ENCODE measurements at regions not wholly inside any gene's neighbourhood (a gene's known extent, or its start where the extent isn't known, plus 50 kb on each side); places are given as distances from the start of the nearest gene placed in this dataset.
"Not testable (repeated sequence)": the region's sequence is repeated elsewhere in the genome, so short reads cannot be mapped to it uniquely, and the experiment has no call there.

DNA sequence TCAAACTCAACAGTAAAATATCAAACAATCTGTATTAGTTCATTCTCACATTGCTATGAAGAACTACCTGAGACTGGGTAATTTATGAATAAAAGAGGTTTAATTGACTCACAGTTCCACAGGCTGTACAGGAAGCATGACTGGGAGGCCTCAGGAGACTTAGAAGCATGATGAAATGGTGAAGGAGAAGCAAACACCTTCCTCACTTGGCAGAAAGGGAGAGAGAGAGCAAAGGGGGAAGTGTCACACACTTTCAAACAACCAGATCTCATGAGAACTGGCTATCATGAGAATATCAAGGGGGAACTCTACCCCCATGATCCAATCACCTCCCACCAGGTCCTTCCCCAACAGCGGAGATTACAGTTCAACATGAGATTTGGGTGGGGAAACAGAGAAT is 198.5 kb upstream of the CRIM1 start:
- DNase-seq = not testable (repeated sequence)

DNA sequence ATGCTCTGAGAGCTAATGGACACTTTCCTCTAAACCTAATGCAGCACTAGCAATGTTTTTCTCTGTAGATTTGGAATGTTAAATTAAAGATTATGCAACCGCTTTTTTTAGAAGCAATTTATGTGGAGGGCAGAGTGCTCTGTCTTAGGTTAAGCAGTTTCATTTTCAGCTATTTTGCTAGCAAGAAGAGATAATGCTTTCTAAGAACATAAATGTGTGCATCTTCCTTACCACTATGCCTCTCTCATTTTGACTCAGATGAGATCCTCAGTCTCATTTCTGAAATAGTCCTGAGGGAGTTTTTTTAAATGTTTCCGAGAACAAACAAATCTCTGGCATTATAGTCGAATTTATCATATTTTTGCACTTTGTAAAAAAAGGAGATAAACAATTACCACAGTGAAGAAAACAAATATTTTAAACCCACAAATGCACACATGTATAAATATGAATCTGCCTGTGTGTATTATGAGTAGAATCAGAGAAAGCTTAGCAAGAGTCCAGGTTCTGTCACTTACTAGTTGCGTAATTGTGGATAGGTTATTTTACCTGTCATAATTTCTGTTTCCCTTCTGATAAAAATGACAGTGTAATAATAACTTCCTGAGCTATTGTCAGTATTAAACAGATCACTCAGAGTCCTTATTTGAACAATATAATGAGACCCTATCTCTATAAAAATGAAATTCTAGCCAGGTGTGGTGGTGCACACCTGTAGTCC is 207.7 kb upstream of the CRIM1 start:
- no peak for DNase-seq

DNA sequence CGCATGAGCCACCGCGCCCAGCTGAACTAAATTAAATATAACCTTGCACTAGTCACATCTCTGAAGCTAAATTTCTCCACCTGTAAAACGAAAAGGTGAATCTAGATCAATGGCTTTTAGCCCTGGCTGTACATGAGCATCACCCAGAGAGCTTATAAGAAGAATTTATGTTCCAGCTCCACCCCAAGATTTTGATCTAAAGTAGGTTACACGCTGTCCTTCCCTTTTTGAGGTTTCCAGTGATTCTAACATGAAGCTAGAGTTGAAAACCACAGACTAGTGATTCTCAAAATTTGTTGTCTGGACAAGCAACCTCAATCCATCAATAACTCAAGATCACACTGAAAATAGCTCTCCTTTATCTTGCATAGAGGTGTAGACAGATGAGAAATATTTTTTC is 208.8 kb upstream of the CRIM1 start:
- no peak for DNase-seq

DNA sequence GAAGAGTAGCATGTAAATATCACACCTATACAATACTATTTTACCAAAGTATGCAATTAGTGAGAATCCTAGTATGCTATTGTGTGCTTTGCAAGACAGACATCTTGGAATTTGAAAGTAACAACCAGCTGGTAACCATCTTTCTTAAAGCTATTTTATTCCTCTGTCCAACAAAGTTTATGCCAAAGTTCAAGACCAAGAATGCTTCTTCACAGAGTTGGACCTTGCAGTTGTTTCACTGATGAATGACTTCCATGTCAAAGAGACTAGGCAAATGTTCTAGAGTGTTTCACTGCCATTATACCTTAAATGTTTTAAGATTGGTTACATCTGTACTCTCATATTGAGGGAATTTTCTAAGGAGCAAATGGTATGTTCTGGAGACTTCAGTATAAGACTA is 215.2 kb upstream of the CRIM1 start:
- DNase-seq = no peak

DNA sequence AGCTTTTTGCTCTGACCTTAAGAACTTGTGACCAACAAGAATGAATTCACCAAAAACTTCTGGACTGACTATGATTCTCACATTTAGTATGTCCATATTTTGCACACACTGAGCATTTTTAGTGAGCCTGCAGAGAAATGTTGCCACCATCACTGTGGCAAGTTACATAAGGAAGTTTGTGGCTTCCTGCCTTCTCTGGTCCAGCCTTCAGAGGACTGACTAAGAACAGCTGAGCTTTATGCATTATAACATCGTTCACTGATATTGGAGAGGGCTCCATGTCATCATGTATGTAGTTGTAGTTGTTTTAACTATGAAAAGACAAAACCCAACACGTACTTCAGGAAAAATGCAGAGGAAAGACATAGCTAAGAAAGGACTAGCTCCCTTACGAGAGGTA is 218.0 kb upstream of the CRIM1 start:
- no peak for DNase-seq

DNA sequence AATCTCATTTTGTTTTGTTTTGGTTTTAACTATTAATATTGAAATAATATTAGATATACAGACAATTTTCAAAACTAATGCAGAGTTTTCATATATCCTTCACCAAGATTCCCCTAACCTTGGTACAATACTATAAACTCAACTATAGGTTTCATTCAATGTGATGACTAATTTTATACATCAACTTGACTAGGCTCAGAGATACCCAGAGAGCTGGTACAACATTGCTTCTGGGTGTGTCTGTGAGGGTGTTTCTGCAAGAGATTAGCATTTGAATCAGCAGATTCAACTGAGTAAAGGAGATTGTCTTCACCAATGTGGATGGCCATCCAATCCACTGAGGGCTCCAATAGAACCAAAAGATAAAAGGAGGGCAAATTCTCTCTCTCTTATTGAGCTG is 221.3 kb upstream of the CRIM1 start:
- DNase-seq = no peak

DNA sequence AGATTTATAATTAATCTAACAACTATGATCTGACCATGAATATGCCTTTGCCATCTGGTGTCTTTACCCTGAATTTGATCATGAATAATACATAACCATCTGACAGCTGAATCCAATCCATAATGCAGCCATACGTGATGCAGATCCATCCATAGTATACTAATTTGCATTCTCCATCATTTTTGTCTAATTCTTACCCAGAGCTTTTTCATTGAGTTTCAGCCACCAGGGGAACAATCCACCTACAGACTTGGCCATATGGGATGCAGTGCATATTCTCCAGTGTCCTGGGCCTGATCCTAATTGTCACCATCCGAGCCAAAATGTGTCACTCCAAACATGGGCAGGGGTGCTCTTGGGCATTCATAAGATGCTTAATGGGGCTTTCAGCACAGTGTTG is 227.2 kb upstream of the CRIM1 start:
- no peak for DNase-seq

DNA sequence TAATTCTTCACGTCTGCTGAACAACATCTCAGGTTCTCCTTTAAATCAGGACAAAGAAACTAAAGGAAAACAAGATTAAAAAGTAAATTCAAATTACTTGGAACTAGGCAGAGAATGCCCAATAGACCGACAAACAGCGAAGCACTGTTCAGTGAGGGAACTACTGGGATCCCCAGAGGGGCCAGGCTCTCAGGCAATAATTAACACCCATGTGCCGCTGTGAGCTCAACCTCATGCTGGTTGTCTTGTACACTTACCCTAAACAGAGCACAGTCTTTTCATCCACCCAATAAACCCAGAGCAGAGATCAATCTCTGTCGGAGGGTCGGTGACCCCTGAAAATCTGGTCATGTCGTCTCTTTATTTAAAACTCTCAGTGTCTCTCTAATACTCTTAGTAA is 229.9 kb upstream of the CRIM1 start:
- DNase-seq = no peak

DNA sequence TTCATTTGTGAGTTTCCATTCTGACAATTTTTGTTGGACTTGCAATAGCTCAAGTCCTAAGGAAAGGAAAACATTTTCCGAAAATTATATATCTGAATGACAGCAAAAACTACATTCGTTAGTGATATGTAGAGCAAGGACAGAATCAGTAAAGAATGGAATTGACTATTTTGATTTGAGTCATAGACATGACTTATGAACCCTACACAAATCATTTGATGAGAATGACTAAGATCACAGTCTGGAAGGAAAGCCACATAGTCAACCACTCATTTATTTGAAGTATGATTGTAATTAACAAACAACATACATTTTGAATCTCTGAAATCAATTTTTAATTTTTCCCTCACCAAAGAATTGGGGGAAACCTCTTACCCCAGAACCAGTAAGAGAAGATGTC is 231.6 kb upstream of the CRIM1 start:
- no peak for DNase-seq

DNA sequence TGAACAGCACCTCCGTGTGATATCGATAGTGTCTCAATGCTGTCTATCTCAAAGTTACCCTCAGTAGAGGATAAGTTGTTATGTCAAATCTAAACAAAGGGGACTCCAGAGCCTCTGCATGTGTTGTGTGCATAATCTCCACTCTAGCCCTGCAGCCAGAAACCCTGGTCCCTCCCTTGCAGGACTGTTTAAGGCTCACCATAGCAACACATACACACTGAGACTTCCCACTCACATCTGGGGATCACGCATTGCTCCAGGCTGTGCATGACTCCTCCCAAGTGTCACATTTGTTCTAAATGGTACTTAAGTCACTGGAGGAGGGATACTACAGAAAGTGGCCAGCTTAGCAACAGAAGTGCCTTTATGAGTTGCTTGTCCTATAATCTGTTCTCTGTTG is 258.6 kb upstream of the CRIM1 start:
- no peak for DNase-seq

DNA sequence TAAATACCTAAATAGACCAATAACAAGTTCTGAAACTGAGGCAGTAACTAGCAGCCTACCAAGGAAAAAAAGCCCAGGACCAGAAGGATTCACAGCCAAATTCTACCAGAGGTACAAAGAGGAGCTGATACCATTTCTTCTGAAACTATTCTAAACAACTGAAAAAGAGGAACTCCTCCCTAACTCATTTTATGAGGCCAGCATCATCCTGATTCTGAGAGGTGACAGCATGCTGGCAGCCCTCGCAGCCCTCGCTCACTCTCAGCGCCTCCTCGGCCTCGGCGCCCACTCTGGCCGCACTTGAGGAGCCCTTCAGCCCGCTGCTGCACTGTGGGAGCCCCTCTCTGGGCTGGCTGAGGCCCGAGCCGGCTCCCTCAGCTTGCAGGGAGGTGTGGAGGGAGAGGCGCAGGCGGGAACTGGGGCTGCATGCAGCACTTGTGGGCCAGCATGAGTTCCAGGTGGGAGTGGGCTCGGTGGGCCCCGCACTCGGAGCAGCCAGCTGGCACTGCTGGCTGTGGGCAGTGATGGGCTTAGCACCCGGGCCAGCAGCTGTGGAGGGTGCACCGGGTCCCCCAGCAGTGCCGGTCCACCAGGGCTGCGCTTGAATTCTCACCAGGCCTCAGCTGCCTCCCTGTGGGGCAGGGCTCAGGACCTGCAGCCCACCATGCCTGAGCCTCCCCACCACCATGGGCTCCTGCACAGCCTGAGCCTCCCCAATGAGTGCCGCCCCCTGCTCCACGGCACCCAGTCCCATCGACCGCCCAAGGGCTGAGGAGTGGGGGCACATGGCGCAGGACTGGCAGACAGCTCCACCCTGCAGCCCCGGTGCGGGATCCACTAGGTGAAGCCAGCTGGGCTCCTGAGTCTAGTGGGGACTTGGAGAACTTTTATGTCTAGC is 263.5 kb upstream of the CRIM1 start:
- not testable (repeated sequence) for DNase-seq

DNA sequence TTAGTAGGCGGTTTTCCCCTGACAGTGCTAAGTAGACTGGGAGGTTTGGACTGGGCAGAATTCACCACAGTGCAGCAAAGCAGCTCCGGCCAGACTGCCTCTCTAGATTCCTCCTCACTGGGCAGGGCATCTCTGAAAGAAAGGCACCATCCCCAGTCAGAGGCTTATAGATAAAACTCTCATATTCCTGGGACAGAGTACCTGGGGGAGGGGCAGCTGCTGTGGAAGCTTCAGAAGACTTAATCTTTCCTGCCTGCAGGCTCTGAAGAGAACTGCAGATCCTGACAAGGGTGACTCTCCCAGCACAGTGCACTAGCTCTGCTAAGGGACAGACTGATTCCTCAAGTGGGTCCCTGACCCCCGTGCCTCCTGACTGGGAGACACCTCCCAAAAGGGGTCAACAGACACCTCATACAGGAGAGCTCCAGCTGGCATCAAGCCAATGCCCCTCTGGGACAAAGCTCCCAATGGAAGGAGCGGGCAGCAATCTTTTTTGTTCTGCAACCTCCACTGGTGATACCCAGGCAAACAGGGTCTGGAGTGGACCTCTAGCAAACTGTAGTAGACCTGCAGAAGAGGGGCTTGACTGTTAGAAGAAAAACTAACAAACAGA is 266.8 kb upstream of the CRIM1 start:
- no peak for DNase-seq

DNA sequence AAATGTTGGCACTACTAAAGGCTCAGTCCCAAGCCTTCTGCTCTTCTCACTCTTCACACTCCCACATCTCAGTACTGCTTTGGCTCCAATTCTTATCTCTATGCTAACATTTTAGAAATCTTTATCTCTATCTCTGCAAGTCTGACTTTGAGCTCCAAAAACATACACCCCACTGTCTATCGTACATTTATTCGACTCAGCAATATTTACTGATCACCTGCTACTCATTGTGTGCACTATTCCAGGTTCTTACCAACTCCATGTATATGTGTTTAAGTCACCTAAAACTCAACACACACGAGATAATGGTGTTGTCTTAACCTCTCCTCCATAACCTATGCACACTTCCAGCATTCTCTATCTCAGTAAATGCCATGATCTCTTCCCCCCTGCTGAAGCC is 268.2 kb upstream of the CRIM1 start:
- no peak for DNase-seq

DNA sequence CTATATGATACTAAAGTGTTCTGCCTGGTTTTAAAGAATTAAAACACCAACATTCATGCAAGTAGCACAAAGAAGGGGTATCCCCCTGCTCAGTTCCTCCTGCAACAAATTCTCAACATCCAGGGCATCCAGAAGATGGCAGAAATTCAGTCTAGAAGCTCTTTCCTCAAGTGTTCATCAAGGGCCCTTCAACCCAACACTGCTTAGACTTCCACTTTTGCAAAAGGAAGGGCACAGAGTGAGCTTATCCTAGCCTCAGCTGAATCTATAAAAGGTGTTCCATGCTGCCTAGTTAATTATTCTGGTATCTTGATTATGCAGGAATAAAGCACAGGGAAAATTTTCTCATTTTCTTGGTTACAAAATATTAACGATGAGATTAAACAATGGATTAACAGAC is 275.8 kb upstream of the CRIM1 start:
- no peak for DNase-seq

DNA sequence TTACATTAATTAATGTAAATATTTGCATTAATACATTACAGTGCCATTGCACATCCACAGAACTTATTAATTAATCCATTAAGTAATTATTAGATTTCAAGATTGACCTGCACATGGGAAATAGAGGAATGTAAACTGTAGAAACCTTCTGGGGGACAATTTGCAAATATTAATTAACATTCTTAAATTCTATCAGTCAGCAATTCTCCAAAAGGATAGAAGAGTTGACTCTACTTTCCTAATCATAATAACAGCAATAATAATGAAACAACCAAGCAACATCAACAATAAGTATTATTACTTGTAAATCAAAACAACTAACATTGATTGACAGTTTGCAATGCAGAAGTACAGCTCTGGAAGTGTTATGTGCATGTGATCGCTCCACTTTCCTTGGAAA is 281.6 kb upstream of the CRIM1 start:
- DNase-seq = no peak

DNA sequence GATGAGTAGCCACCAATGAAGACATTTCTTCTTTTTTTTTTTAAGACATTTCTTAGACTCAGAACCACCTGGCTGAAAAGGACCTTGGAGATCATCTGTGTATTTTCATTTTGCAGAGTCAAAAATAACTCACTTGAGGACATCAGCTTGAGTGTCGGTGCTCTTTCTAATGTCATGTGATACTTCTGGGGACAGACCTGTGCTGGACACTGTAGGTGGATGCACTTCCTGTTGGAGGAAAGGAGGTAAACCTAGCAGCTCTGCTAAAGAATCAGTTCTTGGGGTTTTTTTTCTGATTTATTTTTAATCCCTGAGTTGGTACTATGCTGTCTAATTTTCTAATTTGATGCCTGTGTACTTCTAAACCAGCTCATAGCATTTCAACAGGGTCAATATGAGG is 283.9 kb upstream of the CRIM1 start:
- no peak for DNase-seq

DNA sequence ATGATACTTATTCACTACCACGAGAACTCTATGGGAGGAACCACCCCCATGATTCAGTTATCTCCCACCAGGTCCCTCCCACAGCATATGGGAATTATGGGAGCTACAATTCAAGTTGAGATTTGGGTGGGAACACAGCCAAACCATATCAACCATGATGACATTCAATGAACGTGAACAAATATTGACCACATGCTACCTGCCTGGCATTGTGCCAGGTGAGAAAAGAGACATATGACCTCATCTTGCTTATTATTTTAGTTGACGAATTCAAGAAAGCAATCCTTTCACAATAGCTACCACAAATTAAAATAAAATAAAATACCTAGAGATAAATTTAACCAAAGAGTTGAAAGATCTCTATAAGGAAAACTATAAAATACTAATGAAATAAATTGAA is 286.5 kb upstream of the CRIM1 start:
- no peak for DNase-seq

DNA sequence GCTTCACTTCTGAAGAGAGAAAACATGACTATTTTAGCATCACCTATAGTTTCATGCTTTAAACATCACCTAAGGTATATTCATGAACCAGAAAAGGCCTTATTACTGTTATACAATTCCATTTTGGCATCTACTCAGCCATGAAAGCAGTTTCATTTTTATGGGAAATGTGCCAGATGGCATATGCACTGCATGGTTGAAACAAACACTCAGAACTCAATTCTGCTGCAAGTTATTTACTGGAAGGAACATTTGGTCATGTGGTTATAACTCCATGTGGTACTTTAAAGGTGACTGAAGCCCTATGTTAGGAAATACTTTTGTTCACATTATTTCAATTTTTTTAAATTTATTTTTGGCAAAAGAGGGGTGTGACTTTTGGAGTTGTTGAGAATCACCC is 287.5 kb upstream of the CRIM1 start:
- no peak for DNase-seq

DNA sequence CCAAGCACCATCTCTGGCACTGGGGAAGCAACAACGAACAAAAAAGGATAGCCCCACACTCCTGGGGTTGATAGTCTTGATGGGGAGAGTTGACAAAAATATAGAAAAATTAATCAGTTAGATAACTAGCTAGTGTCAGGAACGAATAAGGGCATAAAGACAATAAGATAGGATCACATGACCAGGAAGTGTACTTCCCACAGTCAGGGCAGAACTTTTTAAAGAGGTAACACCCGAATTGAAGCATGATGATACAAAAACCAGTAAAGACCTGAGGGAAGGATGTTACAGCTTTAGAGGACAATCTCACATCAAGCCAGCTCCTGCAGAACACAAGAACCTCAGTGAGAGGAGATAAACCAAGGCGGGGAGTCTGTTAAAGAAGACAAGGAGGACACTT is 295.4 kb upstream of the CRIM1 start:
- no peak for DNase-seq

DNA sequence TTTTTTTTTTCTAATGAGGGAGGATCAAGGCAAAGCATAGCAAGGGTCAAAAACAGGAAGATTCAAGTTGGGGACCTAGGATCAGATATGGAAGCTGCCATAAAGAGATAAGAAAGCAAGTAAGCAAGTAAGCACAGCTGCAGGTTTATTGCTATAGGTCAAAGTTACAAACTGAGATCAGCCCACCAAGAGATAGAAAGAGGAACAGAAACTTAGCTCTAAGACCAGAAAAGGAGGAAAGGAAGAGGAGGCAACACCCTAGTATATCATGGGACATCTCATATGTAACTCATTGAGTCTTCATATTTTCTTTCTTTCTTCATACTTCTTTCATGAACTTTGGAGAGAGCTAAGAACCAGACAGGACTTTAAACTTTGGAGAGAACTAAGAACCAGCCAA is 295.9 kb upstream of the CRIM1 start:
- DNase-seq = peak; percentile 32

DNA sequence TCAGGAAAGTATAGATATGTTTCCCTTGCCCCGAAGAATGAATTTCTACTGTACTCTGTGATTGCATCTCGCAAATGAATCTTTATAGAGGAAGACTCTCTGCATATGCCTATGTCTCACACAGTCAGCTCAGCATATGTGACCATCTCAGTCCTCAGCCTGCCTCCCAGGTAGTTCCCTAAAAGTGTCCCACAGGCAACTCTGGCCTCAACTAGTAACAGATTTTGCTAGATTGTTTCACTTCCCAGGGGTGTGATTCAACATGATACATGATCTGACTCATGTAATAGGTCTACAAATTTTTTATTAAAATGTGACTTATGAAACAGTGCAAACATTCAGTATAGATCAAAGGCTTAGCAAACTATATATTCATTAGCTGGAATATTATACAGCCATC is 296.6 kb upstream of the CRIM1 start:
- no peak for DNase-seq

DNA sequence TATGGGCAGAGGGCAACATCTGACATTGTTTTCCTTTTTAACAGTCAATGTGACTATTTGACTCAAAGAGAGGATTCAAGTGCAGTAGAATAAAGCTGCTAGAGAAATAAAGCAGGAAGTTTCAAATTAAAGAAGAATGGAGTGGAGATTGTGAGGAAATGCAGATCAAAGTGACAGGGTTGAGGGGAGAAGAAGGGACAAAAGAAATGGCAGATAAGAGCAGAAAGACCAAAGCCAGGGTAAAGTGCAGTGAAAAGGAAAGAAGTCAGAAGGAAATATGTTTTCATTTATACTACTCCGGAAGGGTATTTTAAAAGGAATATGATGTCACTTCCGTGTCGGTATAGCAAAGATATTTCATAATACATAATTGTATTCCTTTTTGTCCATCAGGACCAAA is 297.5 kb upstream of the CRIM1 start:
- DNase-seq = no peak

DNA sequence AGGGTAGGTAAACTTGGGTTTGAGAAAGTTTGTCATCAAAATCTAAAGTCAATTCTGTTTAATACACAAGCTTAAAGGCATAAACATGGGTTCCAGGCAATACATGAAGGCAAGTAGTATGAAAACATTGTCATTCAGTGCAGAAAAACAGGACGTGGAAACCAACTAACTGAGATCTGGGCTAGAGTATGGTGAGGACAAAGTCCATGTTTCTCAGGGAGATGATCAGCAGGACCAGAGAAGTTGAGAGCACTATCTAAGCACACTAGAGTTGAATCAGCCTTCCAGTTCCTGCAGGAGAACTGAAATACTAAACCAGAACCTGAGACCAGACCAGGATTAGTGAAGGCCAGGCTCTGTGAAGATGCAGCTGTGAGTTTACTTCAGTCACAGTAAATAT is 302.8 kb upstream of the CRIM1 start:
- no peak for DNase-seq

DNA sequence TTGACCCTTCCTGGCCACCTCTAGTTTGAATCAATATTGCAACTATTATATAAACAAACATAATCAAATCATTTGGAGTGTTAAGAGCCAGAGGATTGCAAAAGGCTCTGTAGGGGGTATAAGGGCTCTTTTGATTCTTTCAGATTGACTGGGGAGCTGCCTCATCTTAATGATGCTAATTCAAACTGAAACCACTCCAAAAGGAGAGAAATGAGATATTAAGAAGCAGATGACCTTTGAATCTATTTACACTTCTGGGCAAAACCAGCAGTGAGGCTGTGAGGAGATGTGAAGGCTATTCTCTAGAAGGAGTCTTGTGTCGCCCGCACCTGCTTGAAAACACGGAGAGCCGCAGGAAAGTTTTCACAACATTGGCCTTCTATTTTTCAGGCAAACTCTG is 311.2 kb upstream of the CRIM1 start:
- no peak for DNase-seq
